Trophoblast cell (in vitro differentiated cells and primary cell): ENCODE measurements at regions not wholly inside any gene's neighbourhood (a gene's known extent, or its start where the extent isn't known, plus 50 kb on each side); places are given as distances from the start of the nearest gene placed in this dataset.

Experiments
- DNase-seq, 2 donors: peaks; one replicate each; pipeline ENCODE4 v3.0.0-alpha.2; 2016
- H2AFZ ChIP-seq: 2 replicates; pipeline ENCODE4 v1.6.1; 2013; ENCODE audit warnings: low read length, moderate library complexity, mild to moderate bottlenecking; ENCODE audit not compliant: insufficient read depth, poor library complexity
- H2AK5ac ChIP-seq: 2 replicates; pipeline ENCODE4 v1.6.1; 2013; ENCODE audit warnings: mild to moderate bottlenecking, low read length
- H2BK120ac ChIP-seq: 2 replicates; pipeline ENCODE4 v1.6.1; 2013; ENCODE audit warnings: low read length, mild to moderate bottlenecking, moderate library complexity; ENCODE audit not compliant: insufficient read depth, poor library complexity
- H2BK12ac ChIP-seq: 2 replicates; pipeline ENCODE4 v1.6.1; 2013; ENCODE audit warnings: mild to moderate bottlenecking, low read length, moderate library complexity
- H2BK5ac ChIP-seq: 2 replicates; pipeline ENCODE4 v1.6.1; 2013; ENCODE audit warnings: low read length, low read depth, moderate library complexity, mild to moderate bottlenecking; ENCODE audit not compliant: poor library complexity
- H3K14ac ChIP-seq: 2 replicates; pipeline ENCODE4 v1.6.1; 2013; ENCODE audit warnings: mild to moderate bottlenecking, low read length
- H3K18ac ChIP-seq: 2 replicates; pipeline ENCODE4 v1.6.1; 2013; ENCODE audit warnings: mild to moderate bottlenecking, low read length
- H3K23ac ChIP-seq: 2 replicates; pipeline ENCODE4 v1.6.1; 2013; ENCODE audit warnings: low read length
- H3K27ac ChIP-seq: 2 replicates; pipeline ENCODE4 v1.5.1; 2013; ENCODE audit warnings: low read depth, mild to moderate bottlenecking, inconsistent platforms, low read length, moderate library complexity
- H3K27me3 ChIP-seq: 2 replicates; pipeline ENCODE4 v1.6.1; 2013; ENCODE audit warnings: inconsistent platforms, mild to moderate bottlenecking, low read length, moderate library complexity; ENCODE audit not compliant: insufficient read depth
- H3K36me3 ChIP-seq, 2 experiments: 1 replicate in 1 of 2; 2 replicates in 1 of 2; pipeline ENCODE4 v1.6.1; 2013; ENCODE audit warnings: low read length in 2 of 2, mild to moderate bottlenecking in 2 of 2, moderate library complexity in 1 of 2; ENCODE audit not compliant: insufficient read depth in 2 of 2, control insufficient read depth in 1 of 2
- H3K4ac ChIP-seq: 2 replicates; pipeline ENCODE4 v1.6.1; 2013; ENCODE audit warnings: low read depth, mild to moderate bottlenecking, low read length, moderate library complexity
- H3K4me1 ChIP-seq, 2 experiments: 1 replicate in 1 of 2; 2 replicates in 1 of 2; pipeline ENCODE4 v1.6.1; 2013; ENCODE audit warnings: low read length in 2 of 2, mild to moderate bottlenecking in 2 of 2, moderate library complexity in 1 of 2; ENCODE audit not compliant: insufficient read depth in 2 of 2, control insufficient read depth in 1 of 2
- H3K4me2 ChIP-seq: 2 replicates; pipeline ENCODE4 v1.6.1; 2013; ENCODE audit warnings: inconsistent platforms, mild to moderate bottlenecking, low read length, moderate library complexity
- H3K4me3 ChIP-seq: 2 replicates; pipeline ENCODE4 v1.5.1; 2013; ENCODE audit warnings: mild to moderate bottlenecking, low read depth, low read length, inconsistent platforms
- H3K79me1 ChIP-seq: one replicate; pipeline ENCODE4 v1.6.1; 2013; ENCODE audit warnings: low read length
- H3K79me2 ChIP-seq: 2 replicates; pipeline ENCODE4 v1.6.1; 2013; ENCODE audit warnings: low read length, mild to moderate bottlenecking; ENCODE audit not compliant: control insufficient read depth, insufficient read depth, poor library complexity
- H3K9ac ChIP-seq: 2 replicates; pipeline ENCODE4 v1.6.1; 2013; ENCODE audit warnings: mild to moderate bottlenecking, low read length
- H3K9me3 ChIP-seq: 2 replicates; pipeline ENCODE4 v1.6.1; 2013; ENCODE audit warnings: low read depth, mild to moderate bottlenecking, control low read depth, inconsistent platforms, low read length; ENCODE audit not compliant: insufficient read depth
- H4K12ac ChIP-seq: 2 replicates; pipeline ENCODE4 v1.6.1; 2013; ENCODE audit warnings: low read depth, mild to moderate bottlenecking, low read length, moderate library complexity
- H4K8ac ChIP-seq: 2 replicates; pipeline ENCODE4 v1.6.1; 2013; ENCODE audit warnings: low read depth, mild to moderate bottlenecking, low read length, moderate library complexity
- H4K91ac ChIP-seq: one replicate; pipeline ENCODE4 v1.6.1; 2013; ENCODE audit warnings: low read depth, mild to moderate bottlenecking, low read length, moderate library complexity
- WGBS: extraction: QIAGEN DNeasy Blood & Tissue Kit; methylation state at CpG from one replicate; pipeline ENCODE4 v1.1.7; 2013; ENCODE audit warnings: missing lambda C conversion rate; ENCODE audit not compliant: insufficient read length, insufficient coverage; ENCODE audit errors: extremely low coverage; 5-methylcytosine and 5-hydroxymethylcytosine counted together

- H2AFZ ChIP-seq = no peak overlapping the region
These were observed 94.9 kb downstream of the VCPKMT start for GRCh38 chr14:50021261-50022031.

GRCh38 chr14:50022661-50023060 is 93.7 kb downstream of the VCPKMT start:
- H3K27ac ChIP-seq = no peak overlapping the region
- no peak overlapping the region for H3K4me3 ChIP-seq
- no peak overlapping the region for H2AK5ac ChIP-seq
- H2BK120ac ChIP-seq = no peak overlapping the region
- H2AFZ ChIP-seq = no peak overlapping the region
- no peaks in the 10 kb centered on the region for H3K27me3 ChIP-seq
- peaks cover 0 to 3% of the 10 kb centered on the region in 2 experiments for H3K36me3 ChIP-seq
- H4K91ac ChIP-seq = no peak overlapping the region
- H3K79me2 ChIP-seq = no peaks in the 10 kb centered on the region
- no peak overlapping the region for H3K18ac ChIP-seq
- H3K79me1 ChIP-seq = peaks cover 9% of the 10 kb centered on the region
- no peak overlapping the region for H2BK5ac ChIP-seq
- no peak for DNase-seq
- H3K14ac ChIP-seq = no peak overlapping the region
- H3K4me1 ChIP-seq = peaks cover 15 to 16% of the 10 kb centered on the region in 2 experiments
- H3K4ac ChIP-seq = no peak overlapping the region
- no peak overlapping the region for H3K4me2 ChIP-seq
- no peak overlapping the region for H4K8ac ChIP-seq
- H2BK12ac ChIP-seq = no peak overlapping the region
- no CpG with 5 or more reads among the region's 3 CpGs for WGBS
- H4K12ac ChIP-seq = no peak overlapping the region
- no peak overlapping the region for H3K9ac ChIP-seq
- H3K9me3 ChIP-seq = peaks cover 2% of the 10 kb centered on the region
- no peak overlapping the region for H3K23ac ChIP-seq

More at GRCh38 chr14:50021261-50022031, 94.9 kb downstream of the VCPKMT start:
- Histone ChIP-seq H3K4ac (no peak overlapping the region), H3K36me3 (peaks cover 0 to 3% of the 10 kb centered on the region in 2 experiments), H3K9me3 (peaks cover 2% of the 10 kb centered on the region), H3K14ac (no peak overlapping the region), H2BK120ac (no peak overlapping the region), H2AK5ac (no peak overlapping the region), H2BK5ac (no peak overlapping the region), H3K4me1 (peaks cover 22 to 23% of the 10 kb centered on the region in 2 experiments), H3K27ac (no peak overlapping the region), H3K79me2 (no peaks in the 10 kb centered on the region), H3K23ac (no peak overlapping the region), H3K4me3 (no peak overlapping the region), H3K79me1 (peaks cover 17% of the 10 kb centered on the region), H3K18ac (no peak overlapping the region), H3K4me2 (no peak overlapping the region), H3K9ac (no peak overlapping the region), H4K8ac (no peak overlapping the region), H3K27me3 (no peaks in the 10 kb centered on the region), H4K12ac (no peak overlapping the region), H4K91ac (peak overlapping the region; percentile 20), H2BK12ac (no peak overlapping the region)
- WGBS = no CpG with 5 or more reads among the region's 5 CpGs
- DNase-seq = no peak

GRCh38 chr14:50023671-50024490 is 92.5 kb downstream of the VCPKMT start:
- Histone ChIP-seq H3K79me1 (peaks cover 11% of the 10 kb centered on the region), H2BK12ac (peak overlapping the region; percentile 59), H3K4me2 (no peak overlapping the region), H3K9me3 (peaks cover 2% of the 10 kb centered on the region), H3K36me3 (peaks cover 0 to 3% of the 10 kb centered on the region in 2 experiments), H3K79me2 (no peaks in the 10 kb centered on the region), H3K27me3 (no peaks in the 10 kb centered on the region), H3K27ac (no peak overlapping the region), H2BK5ac (peak overlapping the region; percentile 48), H3K4ac (no peak overlapping the region), H3K4me1 (peaks cover 7 to 9% of the 10 kb centered on the region in 2 experiments), H3K23ac (no peak overlapping the region), H2AFZ (no peak overlapping the region), H3K9ac (no peak overlapping the region), H3K4me3 (no peak overlapping the region), H2AK5ac (peak overlapping the region; percentile 87), H3K18ac (peak overlapping the region; percentile 12), H4K8ac (peak overlapping the region; percentile 72), H3K14ac (peak overlapping the region; percentile 63), H4K91ac (peak overlapping the region; percentile 78), H4K12ac (no peak overlapping the region), H2BK120ac (peak overlapping the region; percentile 81)
- WGBS = no CpG with 5 or more reads among the region's 8 CpGs
- no peak for DNase-seq

GRCh38 chr14:50025073-50025472 is 91.3 kb downstream of the VCPKMT start:
- H2AFZ ChIP-seq = no peak overlapping the region
- DNase-seq = no peak
- peak overlapping the region; percentile 64 for H4K91ac ChIP-seq
- H3K79me2 ChIP-seq = no peaks in the 10 kb centered on the region
- no peak overlapping the region for H3K4ac ChIP-seq
- peak overlapping the region; percentile 34 for H2BK120ac ChIP-seq
- H2BK12ac ChIP-seq = peak overlapping the region; percentile 79
- H2AK5ac ChIP-seq = peak overlapping the region; percentile 54
- no peak overlapping the region for H2BK5ac ChIP-seq
- no peak overlapping the region for H4K8ac ChIP-seq
- H3K4me1 ChIP-seq = peaks cover 7% of the 10 kb centered on the region in 2 experiments
- peaks cover 10% of the 10 kb centered on the region for H3K79me1 ChIP-seq
- no peak overlapping the region for H3K9ac ChIP-seq
- H3K27me3 ChIP-seq = no peaks in the 10 kb centered on the region
- no CpG with 5 or more reads among the region's 3 CpGs for WGBS
- no peak overlapping the region for H3K4me3 ChIP-seq
- H3K9me3 ChIP-seq = peaks cover 2% of the 10 kb centered on the region
- no peak overlapping the region for H3K27ac ChIP-seq
- no peak overlapping the region for H3K4me2 ChIP-seq
- H3K36me3 ChIP-seq = peaks cover 0 to 2% of the 10 kb centered on the region in 2 experiments
- H3K14ac ChIP-seq = no peak overlapping the region
- H3K23ac ChIP-seq = no peak overlapping the region
- H4K12ac ChIP-seq = no peak overlapping the region
- H3K18ac ChIP-seq = no peak overlapping the region
